Breast epithelium (tissue), 3 donors: ENCODE measurements at regions not wholly inside any gene's neighbourhood (a gene's known extent, or its start where the extent isn't known, plus 50 kb on each side); places are given as distances from the start of the nearest gene placed in this dataset.

Experiments used
- CTCF ChIP-seq, 3 donors: fragments of 450-650 bp; IDR thresholded peaks; one replicate each; pipeline ENCODE4 v1.5.1; 2016 to 2017; ENCODE audit warnings: antibody characterized with exemption in 3 of 3, mild to moderate bottlenecking in 3 of 3, moderate library complexity in 3 of 3
- POLR2AphosphoS5 ChIP-seq, 3 donors: sonication (generic); formaldehyde crosslinking; IDR thresholded peaks; one replicate each; pipeline ENCODE4 v1.6.1; 2017; ENCODE audit warnings: antibody characterized with exemption in 3 of 3

GRCh38 chrX:9182041-9182440 lies 148.1 kb upstream of the FAM9B start:
- TF ChIP-seq CTCF (IDR thresholded peaks at IDR 0.05) = no peak
- no peak for TF ChIP-seq POLR2AphosphoS5 (IDR thresholded peaks at IDR 0.05)
